PC-3 (cell line): ENCODE measurements at regions not wholly inside any gene's neighbourhood (a gene's known extent, or its start where the extent isn't known, plus 50 kb on each side); places are given as distances from the start of the nearest gene placed in this dataset.

Source experiments
- ATAC-seq: fragments of 200-7000 bp; cut with Tn5 transposase; 2 replicates; pipeline ENCODE4 v1.9.1; 2020; ENCODE audit warnings: mild to moderate bottlenecking, moderate library complexity
- BruUV-seq: library from RNA; stranded (reverse); fragments of 400-500 nt; replicated peaks from 2 replicates; lab custom pipeline; 2021; lab: Mats Ljungman, UMichigan
- CTCF ChIA-PET: fragments of 300-600 bp; sonication (Branson Sonifier 250); formaldehyde crosslinking; loops from one replicate; lab custom pipeline; 2022; ENCODE audit warnings: antibody characterized with exemption; lab: Charles Lee
- POLR2A ChIA-PET: fragments of 300-600 bp; sonication (Branson Sonifier 250); formaldehyde crosslinking; loops from one replicate; lab custom pipeline; 2022; ENCODE audit warnings: antibody characterized with exemption; ENCODE audit not compliant: unreplicated experiment; lab: Charles Lee
- DNase-seq: peaks from one replicate; pipeline ENCODE4 v3.0.0-alpha.2; 2015
- H2AFZ ChIP-seq: fragments of 300-600 bp; sonication (generic); 2 replicates; pipeline ENCODE4 v1.6.0; 2016; ENCODE audit warnings: antibody characterized with exemption, low read length
- H3F3A ChIP-seq: fragments of 300-600 bp; sonication (generic); one replicate; pipeline ENCODE4 v1.6.0; 2017; ENCODE audit warnings: antibody characterized with exemption, low read length, control low read depth, mild to moderate bottlenecking; ENCODE audit not compliant: unreplicated experiment
- H3K27ac ChIP-seq: fragments of 300-600 bp; sonication (generic); 2 replicates; pipeline ENCODE4 v1.5.1; 2016; ENCODE audit warnings: mild to moderate bottlenecking, low read length
- H3K27me3 ChIP-seq: fragments of 300-600 bp; sonication (generic); 2 replicates; pipeline ENCODE4 v1.6.1; 2016; ENCODE audit warnings: low read length, mixed read lengths
- H3K36me3 ChIP-seq: fragments of 300-600 bp; sonication (generic); 2 replicates; pipeline ENCODE4 v1.6.1; 2016; ENCODE audit warnings: low read depth, mixed run types, low read length, mixed read lengths
- H3K4me1 ChIP-seq: fragments of 300-600 bp; sonication (generic); 2 replicates; pipeline ENCODE4 v1.5.1; 2016; ENCODE audit warnings: low read length; ENCODE audit not compliant: insufficient read depth
- H3K4me2 ChIP-seq: fragments of 300-600 bp; sonication (generic); 2 replicates; pipeline ENCODE4 v1.6.0; 2016; ENCODE audit warnings: low read length
- H3K4me3 ChIP-seq: fragments of 300-600 bp; sonication (generic); 2 replicates; pipeline ENCODE4 v1.5.1; 2016; ENCODE audit warnings: mild to moderate bottlenecking, low read length, mixed read lengths
- H3K79me2 ChIP-seq: fragments of 300-600 bp; sonication (generic); 2 replicates; pipeline ENCODE4 v1.6.1; 2017; ENCODE audit warnings: low read length, mixed read lengths
- H3K9ac ChIP-seq: fragments of 300-600 bp; sonication (generic); 2 replicates; pipeline ENCODE4 v1.6.0; 2016; ENCODE audit warnings: mild to moderate bottlenecking, low read length
- H3K9me2 ChIP-seq: fragments of 300-600 bp; sonication (generic); replicated peaks from 2 replicates; pipeline ENCODE4 v1.6.1; 2016; ENCODE audit warnings: mixed run types, low read length, mixed read lengths
- H3K9me3 ChIP-seq: fragments of 300-600 bp; sonication (generic); 2 replicates; pipeline ENCODE4 v1.6.1; 2016; ENCODE audit warnings: low read length, mixed read lengths
- H4K20me1 ChIP-seq: fragments of 300-600 bp; sonication (generic); 2 replicates; pipeline ENCODE4 v1.6.1; 2016; ENCODE audit warnings: low read length, mixed read lengths
- EZH2 ChIP-seq: fragments of 300-600 bp; sonication (generic); IDR thresholded peaks from one replicate; pipeline ENCODE4 v1.6.1; 2017; ENCODE audit warnings: antibody characterized with exemption, mild to moderate bottlenecking, low read length; ENCODE audit not compliant: unreplicated experiment
- EZH2phosphoT487 ChIP-seq: fragments of 300-600 bp; sonication (generic); IDR thresholded peaks from 2 replicates; pipeline ENCODE4 v1.6.1; 2018; ENCODE audit warnings: mild to moderate bottlenecking, antibody characterized with exemption, low read length, borderline replicate concordance
- intact Hi-C: fragments of 100-400 bp; cut with micrococcal nuclease; formaldehyde crosslinking; loops from 2 replicates; pipeline ENCODE4 v1.9.0; 2023
- TF ChIP-seq, protein P1 (sequence below): fragments of 300-600 bp; sonication (generic); conservative IDR thresholded peaks from 2 replicates; pipeline ENCODE4 v1.5.1; 2017; ENCODE audit warnings: antibody characterized with exemption, low read depth, mild to moderate bottlenecking, low read length

DNA sequence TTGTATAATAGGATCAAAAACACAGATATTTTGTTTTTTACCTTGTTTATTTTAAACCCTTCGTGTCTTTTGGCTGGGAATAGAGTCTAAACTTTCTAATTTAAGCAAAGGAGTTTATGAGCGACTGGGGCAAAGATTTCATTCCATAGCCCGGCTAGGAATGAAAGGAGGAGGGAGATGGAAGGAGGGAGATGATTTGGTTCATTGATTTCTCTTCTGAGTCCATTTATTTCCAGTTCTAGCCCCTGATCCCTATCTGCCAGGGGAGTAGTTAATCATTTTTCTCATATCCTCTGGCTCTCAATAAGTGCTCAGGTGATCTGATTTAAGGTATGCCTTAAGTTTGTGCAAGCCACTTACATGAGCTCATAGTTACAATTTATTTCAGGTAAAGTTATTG is 120.0 kb downstream of the SPRY1 start:
- H3K9ac ChIP-seq, result no peak overlapping the region
- ChIA-PET CTCF (no interaction called here), POLR2A (no interaction called here)
- no peak overlapping the region for H2AFZ ChIP-seq
- no peaks in the 10 kb centered on the region for H4K20me1 ChIP-seq
- ATAC-seq (no peak), DNase-seq (no peak)
- no peak overlapping the region for H3K4me3 ChIP-seq
- no peaks in the 10 kb centered on the region for H3K9me2 ChIP-seq
- H3K4me1 ChIP-seq, result no peaks in the 10 kb centered on the region
- no peaks in the 10 kb centered on the region for H3K9me3 ChIP-seq
- no peak overlapping the region for H3K27ac ChIP-seq
- no TSS peak for BruUV-seq
- no peaks in the 10 kb centered on the region for H3K79me2 ChIP-seq
- H3F3A ChIP-seq, result no peaks in the 10 kb centered on the region
- H3K4me2 ChIP-seq, result no peak overlapping the region
- H3K36me3 ChIP-seq, result no peaks in the 10 kb centered on the region
- no peaks in the 10 kb centered on the region for H3K27me3 ChIP-seq
- intact Hi-C loops, result no loop called here
- TF ChIP-seq, protein P1, sequence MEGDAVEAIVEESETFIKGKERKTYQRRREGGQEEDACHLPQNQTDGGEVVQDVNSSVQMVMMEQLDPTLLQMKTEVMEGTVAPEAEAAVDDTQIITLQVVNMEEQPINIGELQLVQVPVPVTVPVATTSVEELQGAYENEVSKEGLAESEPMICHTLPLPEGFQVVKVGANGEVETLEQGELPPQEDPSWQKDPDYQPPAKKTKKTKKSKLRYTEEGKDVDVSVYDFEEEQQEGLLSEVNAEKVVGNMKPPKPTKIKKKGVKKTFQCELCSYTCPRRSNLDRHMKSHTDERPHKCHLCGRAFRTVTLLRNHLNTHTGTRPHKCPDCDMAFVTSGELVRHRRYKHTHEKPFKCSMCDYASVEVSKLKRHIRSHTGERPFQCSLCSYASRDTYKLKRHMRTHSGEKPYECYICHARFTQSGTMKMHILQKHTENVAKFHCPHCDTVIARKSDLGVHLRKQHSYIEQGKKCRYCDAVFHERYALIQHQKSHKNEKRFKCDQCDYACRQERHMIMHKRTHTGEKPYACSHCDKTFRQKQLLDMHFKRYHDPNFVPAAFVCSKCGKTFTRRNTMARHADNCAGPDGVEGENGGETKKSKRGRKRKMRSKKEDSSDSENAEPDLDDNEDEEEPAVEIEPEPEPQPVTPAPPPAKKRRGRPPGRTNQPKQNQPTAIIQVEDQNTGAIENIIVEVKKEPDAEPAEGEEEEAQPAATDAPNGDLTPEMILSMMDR, result no peak
- TF ChIP-seq EZH2 (no peak), EZH2phosphoT487 (no peak)

DNA sequence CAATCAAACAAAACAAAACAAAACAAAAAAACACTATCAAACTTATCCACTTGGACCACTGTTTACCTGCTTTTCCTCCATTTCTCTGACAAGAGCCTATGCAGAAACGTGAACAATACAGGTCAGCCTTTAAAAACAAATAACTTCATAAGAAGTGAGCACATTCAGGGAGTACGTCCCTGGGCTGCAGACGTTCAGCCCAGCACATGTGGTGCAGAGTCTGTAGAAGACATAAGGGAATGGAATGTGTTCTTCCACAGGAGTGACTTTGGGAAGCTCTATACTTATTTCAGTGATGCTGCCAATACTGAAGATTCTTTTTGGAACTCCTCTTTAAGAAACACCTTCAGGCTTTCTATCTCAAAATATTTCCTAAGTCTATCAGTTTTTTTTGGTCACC is 120.6 kb downstream of the SPRY1 start:
- Histone ChIP-seq H3K27me3 (no peaks in the 10 kb centered on the region), H3K79me2 (no peaks in the 10 kb centered on the region), H2AFZ (no peak overlapping the region), H3K27ac (no peak overlapping the region), H3F3A (no peaks in the 10 kb centered on the region), H3K9me2 (no peaks in the 10 kb centered on the region), H3K4me2 (no peak overlapping the region), H4K20me1 (no peaks in the 10 kb centered on the region), H3K9me3 (no peaks in the 10 kb centered on the region), H3K4me3 (no peak overlapping the region), H3K4me1 (no peaks in the 10 kb centered on the region), H3K9ac (no peak overlapping the region), H3K36me3 (no peaks in the 10 kb centered on the region)
- BruUV-seq, result no TSS peak
- CTCF ChIA-PET, result no interaction called here
- no peak for DNase-seq
- intact Hi-C loops, result no loop called here
- no peak for ATAC-seq
- TF ChIP-seq EZH2phosphoT487 (no peak), EZH2 (no peak)
- TF ChIP-seq, protein P1, result no peak
- POLR2A ChIA-PET, result no interaction called here

DNA sequence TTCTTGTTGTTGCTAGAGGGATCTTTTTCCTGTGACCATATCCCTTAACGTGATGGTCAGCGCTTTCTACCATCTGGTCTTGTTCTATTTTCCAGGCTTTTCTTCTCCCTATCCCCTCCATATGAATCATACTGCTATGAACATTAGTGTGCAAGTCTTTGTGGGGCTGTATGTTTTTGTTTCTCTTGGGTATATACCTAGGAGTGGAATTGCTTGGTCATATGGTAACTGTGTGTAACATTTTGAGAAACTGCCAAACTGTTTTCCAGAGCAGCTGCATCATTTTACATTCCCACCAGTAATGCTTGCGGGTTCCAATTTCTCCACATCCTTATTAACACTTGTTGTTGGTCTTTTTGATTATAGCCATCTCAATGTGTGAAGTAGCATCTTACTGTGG is 121.4 kb downstream of the SPRY1 start:
- intact Hi-C loops, result no loop called here
- no peaks in the 10 kb centered on the region for H3K4me1 ChIP-seq
- no peaks in the 10 kb centered on the region for H3F3A ChIP-seq
- ChIA-PET CTCF (no interaction called here), POLR2A (no interaction called here)
- H3K27me3 ChIP-seq, result no peaks in the 10 kb centered on the region
- ATAC-seq, result no peak
- no peak overlapping the region for H2AFZ ChIP-seq
- H3K27ac ChIP-seq, result no peak overlapping the region
- no peak for DNase-seq
- no peak overlapping the region for H3K4me2 ChIP-seq
- H3K9me2 ChIP-seq, result no peaks in the 10 kb centered on the region
- H3K4me3 ChIP-seq, result no peak overlapping the region
- no peaks in the 10 kb centered on the region for H4K20me1 ChIP-seq
- H3K36me3 ChIP-seq, result no peaks in the 10 kb centered on the region
- H3K9me3 ChIP-seq, result no peaks in the 10 kb centered on the region
- no TSS peak for BruUV-seq
- no peak overlapping the region for H3K9ac ChIP-seq
- TF ChIP-seq, protein P1, result no peak
- no peak for TF ChIP-seq EZH2phosphoT487
- TF ChIP-seq EZH2, result no peak
- H3K79me2 ChIP-seq, result no peaks in the 10 kb centered on the region
